ENCODE measurements at regions not wholly inside any gene's neighbourhood (a gene's known extent, or its start where the extent isn't known, plus 50 kb on each side); places are given as distances from the start of the nearest gene placed in this dataset.

- H3K36me3 Mint-ChIP-seq (ENCODE audit: low read depth), result peaks cover 3% of the 10 kb centered on the region
- H3K9me3 Mint-ChIP-seq, result peaks cover 24% of the 10 kb centered on the region
- H3K4me1 Mint-ChIP-seq (ENCODE audit: low read depth), result no peaks in the 10 kb centered on the region
- peaks cover 4% of the 10 kb centered on the region for H3K27me3 Mint-ChIP-seq
- no peak for DNase-seq
- no peak overlapping the region for H3K4me3 Mint-ChIP-seq
- H3K27ac Mint-ChIP-seq, result no peak overlapping the region
Observed at GRCh38 chr2:239717319-239717675, 307.8 kb downstream of the NDUFA10 start.

- no peaks in the 10 kb centered on the region for H3K4me1 Mint-ChIP-seq (ENCODE audit: low read depth)
- H3K27ac Mint-ChIP-seq, result no peak overlapping the region
- H3K36me3 Mint-ChIP-seq (ENCODE audit: low read depth), result peaks cover 3% of the 10 kb centered on the region
- H3K9me3 Mint-ChIP-seq, result peaks cover 24% of the 10 kb centered on the region
- no peak overlapping the region for H3K4me3 Mint-ChIP-seq
- H3K27me3 Mint-ChIP-seq, result peaks cover 6% of the 10 kb centered on the region
- DNase-seq, result no peak
Observed at GRCh38 chr2:239716536-239717318, 308.4 kb downstream of the NDUFA10 start.

- no peak for DNase-seq
- Mint-ChIP-seq H3K4me3 (no peak overlapping the region), H3K9me3 (peaks cover 24% of the 10 kb centered on the region), H3K36me3 (ENCODE audit: low read depth) (peaks cover 3% of the 10 kb centered on the region), H3K27ac (no peak overlapping the region), H3K27me3 (peaks cover 13% of the 10 kb centered on the region), H3K4me1 (ENCODE audit: low read depth) (no peaks in the 10 kb centered on the region)
Observed at GRCh38 chr2:239716009-239716408, 309.1 kb downstream of the NDUFA10 start.

GRCh38 chr2:239715606-239716005, 309.5 kb downstream of the NDUFA10 start:
- Mint-ChIP-seq H3K36me3 (ENCODE audit: low read depth) (peaks cover 3% of the 10 kb centered on the region), H3K4me3 (no peak overlapping the region), H3K27me3 (peaks cover 17% of the 10 kb centered on the region), H3K9me3 (peaks cover 24% of the 10 kb centered on the region), H3K27ac (no peak overlapping the region), H3K4me1 (ENCODE audit: low read depth) (no peaks in the 10 kb centered on the region)
- DNase-seq, result peak; percentile 11

GRCh38 chr2:239715202-239715601, 309.9 kb downstream of the NDUFA10 start:
- Mint-ChIP-seq H3K36me3 (ENCODE audit: low read depth) (peaks cover 3% of the 10 kb centered on the region), H3K27ac (no peak overlapping the region), H3K9me3 (peaks cover 24% of the 10 kb centered on the region), H3K4me3 (no peak overlapping the region), H3K4me1 (ENCODE audit: low read depth) (no peaks in the 10 kb centered on the region), H3K27me3 (peaks cover 17% of the 10 kb centered on the region)
- DNase-seq, result no peak

- Mint-ChIP-seq H3K36me3 (ENCODE audit: low read depth) (peaks cover 3% of the 10 kb centered on the region), H3K27me3 (peaks cover 17% of the 10 kb centered on the region), H3K4me3 (no peak overlapping the region), H3K9me3 (peaks cover 24% of the 10 kb centered on the region), H3K27ac (no peak overlapping the region), H3K4me1 (ENCODE audit: low read depth) (no peaks in the 10 kb centered on the region)
- no peak for DNase-seq
Observed at GRCh38 chr2:239714116-239714515, 311.0 kb downstream of the NDUFA10 start.

- Mint-ChIP-seq H3K4me3 (no peak overlapping the region), H3K27ac (no peak overlapping the region), H3K36me3 (ENCODE audit: low read depth) (peaks cover 3% of the 10 kb centered on the region), H3K4me1 (ENCODE audit: low read depth) (no peaks in the 10 kb centered on the region), H3K9me3 (peaks cover 24% of the 10 kb centered on the region), H3K27me3 (peaks cover 17% of the 10 kb centered on the region)
- DNase-seq, result no peak
Observed at GRCh38 chr2:239712755-239713154, 311.9 kb upstream of the HDAC4 start.

- Mint-ChIP-seq H3K36me3 (ENCODE audit: low read depth) (peaks cover 3% of the 10 kb centered on the region), H3K27ac (no peak overlapping the region)
- DNase-seq, result peak; percentile 5
Observed at GRCh38 chr2:239711911-239712570, 311.2 kb upstream of the HDAC4 start.

GRCh38 chr2:239710953-239711861, 310.4 kb upstream of the HDAC4 start:
- H3K4me1 Mint-ChIP-seq (ENCODE audit: low read depth), result no peaks in the 10 kb centered on the region
- peak; percentile 7 for DNase-seq
- H3K36me3 Mint-ChIP-seq (ENCODE audit: low read depth), result peaks cover 3% of the 10 kb centered on the region
- H3K4me3 Mint-ChIP-seq, result no peak overlapping the region
- H3K9me3 Mint-ChIP-seq, result peaks cover 24% of the 10 kb centered on the region
- H3K27me3 Mint-ChIP-seq, result peaks cover 23% of the 10 kb centered on the region
- no peak overlapping the region for H3K27ac Mint-ChIP-seq

More at GRCh38 chr2:239711911-239712570, 311.2 kb upstream of the HDAC4 start:
- H3K4me1 Mint-ChIP-seq (ENCODE audit: low read depth), result no peaks in the 10 kb centered on the region
- peaks cover 20% of the 10 kb centered on the region for H3K27me3 Mint-ChIP-seq
- H3K9me3 Mint-ChIP-seq, result peaks cover 24% of the 10 kb centered on the region
- no peak overlapping the region for H3K4me3 Mint-ChIP-seq

GRCh38 chr2:239706367-239706766, 305.5 kb upstream of the HDAC4 start:
- H3K4me3 Mint-ChIP-seq, result no peak overlapping the region
- H3K9me3 Mint-ChIP-seq, result peaks cover 2% of the 10 kb centered on the region
- peaks cover 30% of the 10 kb centered on the region for H3K27me3 Mint-ChIP-seq
- H3K27ac Mint-ChIP-seq, result no peak overlapping the region
- H3K36me3 Mint-ChIP-seq (ENCODE audit: low read depth), result no peaks in the 10 kb centered on the region
- H3K4me1 Mint-ChIP-seq (ENCODE audit: low read depth), result no peaks in the 10 kb centered on the region
- no peak for DNase-seq

- no peak for DNase-seq
- Mint-ChIP-seq H3K9me3 (peaks cover 2% of the 10 kb centered on the region), H3K27ac (no peak overlapping the region), H3K4me1 (ENCODE audit: low read depth) (no peaks in the 10 kb centered on the region), H3K27me3 (peaks cover 23% of the 10 kb centered on the region), H3K36me3 (ENCODE audit: low read depth) (no peaks in the 10 kb centered on the region), H3K4me3 (no peak overlapping the region)
Observed at GRCh38 chr2:239704737-239705136, 303.9 kb upstream of the HDAC4 start.

- Mint-ChIP-seq H3K27me3 (peaks cover 23% of the 10 kb centered on the region), H3K9me3 (peaks cover 2% of the 10 kb centered on the region), H3K4me3 (no peak overlapping the region), H3K36me3 (ENCODE audit: low read depth) (no peaks in the 10 kb centered on the region), H3K27ac (no peak overlapping the region), H3K4me1 (ENCODE audit: low read depth) (no peaks in the 10 kb centered on the region)
- no peak for DNase-seq
Observed at GRCh38 chr2:239703834-239704233, 303.0 kb upstream of the HDAC4 start.

GRCh38 chr2:239700686-239701345, 300.0 kb upstream of the HDAC4 start:
- no peak overlapping the region for H3K4me3 Mint-ChIP-seq
- H3K4me1 Mint-ChIP-seq (ENCODE audit: low read depth), result no peaks in the 10 kb centered on the region
- DNase-seq, result no peak
- peaks cover 2% of the 10 kb centered on the region for H3K9me3 Mint-ChIP-seq
- peaks cover 14% of the 10 kb centered on the region for H3K27me3 Mint-ChIP-seq
- no peak overlapping the region for H3K27ac Mint-ChIP-seq
- H3K36me3 Mint-ChIP-seq (ENCODE audit: low read depth), result no peaks in the 10 kb centered on the region
